SK-N-SH (cell line): ENCODE measurements at regions not wholly inside any gene's neighbourhood (a gene's known extent, or its start where the extent isn't known, plus 50 kb on each side); places are given as distances from the start of the nearest gene placed in this dataset.
A peak's percentile ranks its signal among the peaks of the same experiment; 100 is the strongest.
"Not testable (repeated sequence)": the region's sequence is repeated elsewhere in the genome, so short reads cannot be mapped to it uniquely, and the experiment has no call there.

Experiments used
- CTCF ChIA-PET: fragments of 300-600, 350-600 bp; formaldehyde crosslinking; extraction: SDS; loops from one replicate; lab custom pipeline; 2021; lab: Yijun Ruan, JAX
- POLR2A ChIA-PET: fragments of 350-600 bp; sonication (Branson Sonifier 250); formaldehyde crosslinking; extraction: SDS; loops from one replicate; lab custom pipeline; 2020; ENCODE audit warnings: antibody characterized with exemption, inconsistent platforms; lab: Yijun Ruan, JAX
- DNase-seq: peaks from one replicate; pipeline ENCODE4 v3.0.0; 2012
- H2AFZ ChIP-seq: fragments of 200-600 bp; sonication (generic); 2 replicates; pipeline ENCODE4 v1.8.1; 2016; ENCODE audit warnings: antibody characterized with exemption, mild to moderate bottlenecking, low read depth
- H3F3A ChIP-seq: fragments of 200-600 bp; sonication (generic); replicated peaks from 2 replicates; pipeline ENCODE3; 2016; ENCODE audit warnings: antibody characterized with exemption, mild to moderate bottlenecking; ENCODE audit not compliant: insufficient read depth
- H3K27ac ChIP-seq, 2 experiments: fragments of 200-500 bp in 1 of 2; fragments of 200-600 bp in 1 of 2; sonication (Bioruptor generic) in 1 of 2; sonication (generic), shearing (Covaris generic) in 1 of 2; 2 replicates each; pipeline versions ENCODE4 v1.5.1 to v1.6.1; 2014 to 2016; ENCODE audit warnings: low read depth in 2 of 2, inconsistent platforms in 1 of 2, low read length in 1 of 2, mild to moderate bottlenecking in 1 of 2, mixed read lengths in 1 of 2
- H3K27me3 ChIP-seq: fragments of 200-600 bp; sonication (generic), shearing (Covaris generic); 2 replicates; pipeline ENCODE4 v1.6.1; 2016; ENCODE audit warnings: mixed run types; ENCODE audit not compliant: insufficient read depth
- H3K36me3 ChIP-seq, 2 experiments: fragments of 200-500 bp in 1 of 2; fragments of 200-600 bp in 1 of 2; sonication (Bioruptor generic) in 1 of 2; sonication (generic) in 1 of 2; replicated peaks in 1 of 2; 2 replicates each; pipeline versions ENCODE3 to v1.5.1; 2014 to 2016; ENCODE audit warnings: low read length in 1 of 2, mild to moderate bottlenecking in 1 of 2; ENCODE audit not compliant: insufficient read depth in 2 of 2, control insufficient read depth in 1 of 2
- H3K4me1 ChIP-seq, 2 experiments: fragments of 200-500 bp in 1 of 2; fragments of 200-600 bp in 1 of 2; sonication (Bioruptor generic) in 1 of 2; sonication (generic), shearing (Covaris generic) in 1 of 2; 2 replicates each; pipeline versions ENCODE4 v1.5.1 to v1.6.1; 2014 to 2016; ENCODE audit warnings: low read depth in 1 of 2, low read length in 1 of 2, mixed run types in 1 of 2; ENCODE audit not compliant: insufficient read depth in 2 of 2, control insufficient read depth in 1 of 2
- H3K4me2 ChIP-seq: fragments of 200-600 bp; sonication (generic), shearing (Covaris generic); 2 replicates; pipeline ENCODE4 v1.6.1; 2017; ENCODE audit warnings: mixed run types
- H3K4me3 ChIP-seq, 2 experiments: fragments of 200-500 bp in 1 of 2; fragments of 200-600 bp in 1 of 2; sonication (Bioruptor generic) in 1 of 2; sonication (generic), shearing (Covaris generic) in 1 of 2; 2 replicates each; pipeline versions ENCODE4 v1.5.1 to v1.8.1; 2014 to 2016; ENCODE audit warnings: low read depth in 2 of 2, inconsistent platforms in 1 of 2, low read length in 1 of 2, mild to moderate bottlenecking in 1 of 2, mixed read lengths in 1 of 2, moderate library complexity in 1 of 2
- H3K79me2 ChIP-seq: fragments of 200-600 bp; sonication (generic); 2 replicates; pipeline ENCODE4 v1.8.1; 2017; ENCODE audit warnings: mild to moderate bottlenecking; ENCODE audit not compliant: insufficient read depth
- H3K9ac ChIP-seq: fragments of 200-600 bp; sonication (generic); 2 replicates; pipeline ENCODE4 v1.6.1; 2017; ENCODE audit warnings: mixed run types
- H3K9me2 ChIP-seq: fragments of 200-600 bp; sonication (generic); 2 replicates; pipeline ENCODE4 v1.6.1; 2017; ENCODE audit warnings: mixed run types
- H3K9me3 ChIP-seq: fragments of 200-600 bp; sonication (generic); 2 replicates; pipeline ENCODE4 v1.6.1; 2017; ENCODE audit warnings: mixed run types, mild to moderate bottlenecking, moderate library complexity
- H4K20me1 ChIP-seq: fragments of 200-600 bp; sonication (generic); 2 replicates; pipeline ENCODE4 v1.6.1; 2017; ENCODE audit warnings: mild to moderate bottlenecking, mixed run types; ENCODE audit not compliant: insufficient read depth
- FOXJ3 ChIP-seq: sonication (generic); formaldehyde crosslinking; IDR thresholded peaks from 2 replicates; pipeline ENCODE4 v1.5.1; 2020; ENCODE audit warnings: mild to moderate bottlenecking, missing genetic modification reagents
- RFX5 ChIP-seq: IDR thresholded peaks from 2 replicates; pipeline ENCODE4 v1.6.1; 2012; ENCODE audit warnings: mild to moderate bottlenecking, improper control_type of control experiment, low read length
- SIN3A ChIP-seq: IDR thresholded peaks from 2 replicates; pipeline ENCODE4 v1.6.1; 2012; ENCODE audit warnings: low read depth, mild to moderate bottlenecking, low read length, moderate library complexity, borderline replicate concordance
- WGBS: methylation state at CpG from one replicate; pipeline ENCODE4 v1.1.6; 2017; ENCODE audit warnings: low lambda C conversion rate; 5-methylcytosine and 5-hydroxymethylcytosine counted together
- TF ChIP-seq, protein P1 (sequence below): IDR thresholded peaks from 2 replicates; pipeline ENCODE4 v1.4.0; 2012; ENCODE audit warnings: low read depth, borderline replicate concordance
- TF ChIP-seq, protein P2 (sequence below): IDR thresholded peaks from 2 replicates; pipeline ENCODE4 v1.6.1; 2012; ENCODE audit warnings: mild to moderate bottlenecking, low read depth, low read length, moderate library complexity
- TF ChIP-seq, protein P3 (sequence below): fragments of 150-350 bp; IDR thresholded peaks from 2 replicates; pipeline ENCODE4 v1.6.1; 2016; ENCODE audit warnings: mild to moderate bottlenecking, low read depth, low read length

DNA sequence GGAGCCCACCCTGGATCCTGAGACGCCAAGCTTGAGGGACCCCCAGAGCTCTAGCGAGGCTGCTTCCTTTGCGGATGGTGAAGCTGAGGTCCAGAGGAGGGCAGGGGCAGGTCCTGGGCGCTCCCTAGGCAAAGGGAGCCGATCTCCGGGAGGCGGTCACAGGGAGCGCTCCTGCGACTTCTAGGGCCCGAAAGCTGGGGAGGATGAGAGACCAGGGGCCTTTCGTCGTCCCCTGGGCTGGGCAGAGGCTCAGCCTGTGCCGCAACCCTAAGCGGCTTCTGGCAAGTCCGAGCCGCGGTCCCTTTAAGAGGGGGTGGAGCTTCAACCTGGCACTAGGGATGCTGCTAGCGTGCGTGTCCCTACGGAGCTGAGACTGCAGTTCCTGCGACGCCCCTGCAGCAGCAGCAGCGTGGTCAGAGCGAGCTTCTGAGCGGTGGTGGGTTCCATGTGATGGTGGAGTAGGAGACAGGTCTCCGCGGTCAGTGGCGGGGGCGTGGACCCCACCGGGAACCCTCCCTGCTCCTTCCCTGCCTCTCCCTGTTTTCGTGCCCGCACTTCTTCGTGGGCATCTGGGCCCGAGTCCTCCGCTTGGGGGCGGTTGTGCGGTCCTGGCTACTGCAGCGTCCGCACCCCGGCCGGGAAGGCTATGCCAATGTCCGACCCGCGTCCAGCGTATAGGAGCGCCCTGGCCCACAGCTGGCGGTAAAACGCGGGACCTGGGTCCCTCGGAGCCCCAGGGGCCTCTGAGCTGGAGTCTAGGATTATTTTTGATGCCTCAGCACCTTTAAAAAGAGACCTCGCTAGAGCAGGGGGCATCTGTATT, 154.6 kb downstream of the CCDC74A start (continued):
- TF ChIP-seq, protein P1, sequence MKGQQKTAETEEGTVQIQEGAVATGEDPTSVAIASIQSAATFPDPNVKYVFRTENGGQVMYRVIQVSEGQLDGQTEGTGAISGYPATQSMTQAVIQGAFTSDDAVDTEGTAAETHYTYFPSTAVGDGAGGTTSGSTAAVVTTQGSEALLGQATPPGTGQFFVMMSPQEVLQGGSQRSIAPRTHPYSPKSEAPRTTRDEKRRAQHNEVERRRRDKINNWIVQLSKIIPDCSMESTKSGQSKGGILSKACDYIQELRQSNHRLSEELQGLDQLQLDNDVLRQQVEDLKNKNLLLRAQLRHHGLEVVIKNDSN: no peak
- TF ChIP-seq, protein P2, sequence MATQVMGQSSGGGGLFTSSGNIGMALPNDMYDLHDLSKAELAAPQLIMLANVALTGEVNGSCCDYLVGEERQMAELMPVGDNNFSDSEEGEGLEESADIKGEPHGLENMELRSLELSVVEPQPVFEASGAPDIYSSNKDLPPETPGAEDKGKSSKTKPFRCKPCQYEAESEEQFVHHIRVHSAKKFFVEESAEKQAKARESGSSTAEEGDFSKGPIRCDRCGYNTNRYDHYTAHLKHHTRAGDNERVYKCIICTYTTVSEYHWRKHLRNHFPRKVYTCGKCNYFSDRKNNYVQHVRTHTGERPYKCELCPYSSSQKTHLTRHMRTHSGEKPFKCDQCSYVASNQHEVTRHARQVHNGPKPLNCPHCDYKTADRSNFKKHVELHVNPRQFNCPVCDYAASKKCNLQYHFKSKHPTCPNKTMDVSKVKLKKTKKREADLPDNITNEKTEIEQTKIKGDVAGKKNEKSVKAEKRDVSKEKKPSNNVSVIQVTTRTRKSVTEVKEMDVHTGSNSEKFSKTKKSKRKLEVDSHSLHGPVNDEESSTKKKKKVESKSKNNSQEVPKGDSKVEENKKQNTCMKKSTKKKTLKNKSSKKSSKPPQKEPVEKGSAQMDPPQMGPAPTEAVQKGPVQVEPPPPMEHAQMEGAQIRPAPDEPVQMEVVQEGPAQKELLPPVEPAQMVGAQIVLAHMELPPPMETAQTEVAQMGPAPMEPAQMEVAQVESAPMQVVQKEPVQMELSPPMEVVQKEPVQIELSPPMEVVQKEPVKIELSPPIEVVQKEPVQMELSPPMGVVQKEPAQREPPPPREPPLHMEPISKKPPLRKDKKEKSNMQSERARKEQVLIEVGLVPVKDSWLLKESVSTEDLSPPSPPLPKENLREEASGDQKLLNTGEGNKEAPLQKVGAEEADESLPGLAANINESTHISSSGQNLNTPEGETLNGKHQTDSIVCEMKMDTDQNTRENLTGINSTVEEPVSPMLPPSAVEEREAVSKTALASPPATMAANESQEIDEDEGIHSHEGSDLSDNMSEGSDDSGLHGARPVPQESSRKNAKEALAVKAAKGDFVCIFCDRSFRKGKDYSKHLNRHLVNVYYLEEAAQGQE: 0 out of 2 replicates have a peak, but pooled peaks have one; percentile 20
- TF ChIP-seq RFX5 (no peak), SIN3A (no peak), FOXJ3 (no peak)
- TF ChIP-seq, protein P3, sequence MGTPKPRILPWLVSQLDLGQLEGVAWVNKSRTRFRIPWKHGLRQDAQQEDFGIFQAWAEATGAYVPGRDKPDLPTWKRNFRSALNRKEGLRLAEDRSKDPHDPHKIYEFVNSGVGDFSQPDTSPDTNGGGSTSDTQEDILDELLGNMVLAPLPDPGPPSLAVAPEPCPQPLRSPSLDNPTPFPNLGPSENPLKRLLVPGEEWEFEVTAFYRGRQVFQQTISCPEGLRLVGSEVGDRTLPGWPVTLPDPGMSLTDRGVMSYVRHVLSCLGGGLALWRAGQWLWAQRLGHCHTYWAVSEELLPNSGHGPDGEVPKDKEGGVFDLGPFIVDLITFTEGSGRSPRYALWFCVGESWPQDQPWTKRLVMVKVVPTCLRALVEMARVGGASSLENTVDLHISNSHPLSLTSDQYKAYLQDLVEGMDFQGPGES: no peak

DNA sequence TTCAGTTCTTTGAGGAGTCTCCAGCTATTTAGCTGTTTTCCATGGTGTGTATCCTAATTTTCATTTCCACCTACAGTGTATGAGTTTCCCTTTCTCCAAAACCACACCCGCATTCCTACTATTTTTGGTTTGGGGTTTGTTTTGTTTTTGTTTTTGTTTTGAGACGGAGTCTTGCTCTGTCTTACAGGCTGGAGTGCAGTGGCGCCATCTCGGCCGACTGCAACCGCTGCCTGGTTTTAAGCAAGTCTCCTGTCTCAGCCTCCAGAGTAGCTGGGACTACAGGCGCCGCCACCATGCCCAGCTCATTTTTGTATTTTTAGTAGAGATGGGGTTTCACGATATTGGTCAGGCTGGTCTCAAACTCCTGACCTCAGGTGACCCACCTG, 155.2 kb downstream of the CCDC74A start:
- not testable (repeated sequence) for DNase-seq, H3K9me2 ChIP-seq, H3K36me3 ChIP-seq, H3K9me3 ChIP-seq, H4K20me1 ChIP-seq, H3K27me3 ChIP-seq
- peaks cover 29% of the 10 kb centered on the region for H3F3A ChIP-seq
- peak overlapping the region; percentile 91 for H3K9ac ChIP-seq
- H3K4me3 ChIP-seq: peak overlapping the region; percentile 70 to 90
- CTCF ChIA-PET: interaction anchor here (2.2 to 2.6 kb wide), 2 partner anchors 10 to 119 kb away, joined by 19 read pairs; no protein-coding TSS in a partner anchor
- H3K27ac ChIP-seq: peak overlapping the region; percentile 86 to 97
- H3K79me2 ChIP-seq: peaks cover 52% of the 10 kb centered on the region
- peak overlapping the region; percentile 82 for H3K4me2 ChIP-seq
- POLR2A ChIA-PET: interaction anchor here (1.9 to 2.3 kb wide), 2 partner anchors 8 to 10 kb away, joined by 11 to 22 read pairs; no protein-coding TSS in a partner anchor
- WGBS: 3% methylated on average over 9 of the region's 9 CpGs
- peaks cover 3 to 21% of the 10 kb centered on the region in 2 experiments; a peak in 3 of 4 replicates for H3K4me1 ChIP-seq
- H2AFZ ChIP-seq: peak overlapping the region; percentile 88; the same call in 1 of the 2 replicates
